PC-9 (cell line): ENCODE measurements at regions not wholly inside any gene's neighbourhood (a gene's known extent, or its start where the extent isn't known, plus 50 kb on each side); places are given as distances from the start of the nearest gene placed in this dataset.

Experiments used
- EZH2 ChIP-seq: fragments of 200-600 bp; sonication (generic); IDR thresholded peaks from 2 replicates; pipeline ENCODE4 v1.8.0; 2017; ENCODE audit warnings: antibody characterized with exemption, low read depth
- TF ChIP-seq, protein P1 (sequence below): fragments of 200-600 bp; sonication (generic); conservative IDR thresholded peaks from 2 replicates; pipeline ENCODE4 v1.6.1; 2017; ENCODE audit warnings: mixed run types, antibody characterized with exemption, mild to moderate bottlenecking, moderate library complexity

DNA sequence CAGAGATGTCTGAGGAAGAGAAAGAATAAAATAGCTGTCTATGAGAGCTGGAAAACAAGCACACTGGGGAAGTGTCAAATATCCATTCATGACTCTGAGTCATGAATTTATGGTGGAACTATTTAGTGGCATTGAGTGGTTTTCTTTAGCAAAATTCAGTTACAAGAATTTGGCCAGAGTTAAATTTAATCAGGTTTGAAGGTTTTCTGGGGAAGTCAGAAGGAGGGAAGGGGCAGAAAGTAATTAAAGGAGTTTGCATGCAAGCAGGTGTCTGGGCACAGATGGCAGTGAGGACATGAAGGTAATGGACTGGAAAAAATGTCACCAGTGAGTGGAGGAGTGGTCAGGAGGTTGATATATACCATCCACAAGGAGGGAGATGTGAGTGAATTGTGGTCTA lies 121.9 kb upstream of the IVNS1ABP start:
- no peak for TF ChIP-seq EZH2
- TF ChIP-seq, protein P1, sequence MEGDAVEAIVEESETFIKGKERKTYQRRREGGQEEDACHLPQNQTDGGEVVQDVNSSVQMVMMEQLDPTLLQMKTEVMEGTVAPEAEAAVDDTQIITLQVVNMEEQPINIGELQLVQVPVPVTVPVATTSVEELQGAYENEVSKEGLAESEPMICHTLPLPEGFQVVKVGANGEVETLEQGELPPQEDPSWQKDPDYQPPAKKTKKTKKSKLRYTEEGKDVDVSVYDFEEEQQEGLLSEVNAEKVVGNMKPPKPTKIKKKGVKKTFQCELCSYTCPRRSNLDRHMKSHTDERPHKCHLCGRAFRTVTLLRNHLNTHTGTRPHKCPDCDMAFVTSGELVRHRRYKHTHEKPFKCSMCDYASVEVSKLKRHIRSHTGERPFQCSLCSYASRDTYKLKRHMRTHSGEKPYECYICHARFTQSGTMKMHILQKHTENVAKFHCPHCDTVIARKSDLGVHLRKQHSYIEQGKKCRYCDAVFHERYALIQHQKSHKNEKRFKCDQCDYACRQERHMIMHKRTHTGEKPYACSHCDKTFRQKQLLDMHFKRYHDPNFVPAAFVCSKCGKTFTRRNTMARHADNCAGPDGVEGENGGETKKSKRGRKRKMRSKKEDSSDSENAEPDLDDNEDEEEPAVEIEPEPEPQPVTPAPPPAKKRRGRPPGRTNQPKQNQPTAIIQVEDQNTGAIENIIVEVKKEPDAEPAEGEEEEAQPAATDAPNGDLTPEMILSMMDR, result no peak
